MCF 10A (cell line): ENCODE measurements at regions not wholly inside any gene's neighbourhood (a gene's known extent, or its start where the extent isn't known, plus 50 kb on each side); places are given as distances from the start of the nearest gene placed in this dataset.

Experiments
- BruUV-seq: library from RNA; stranded (reverse); fragments of 400-500 nt; replicated peaks from 2 replicates; lab custom pipeline; 2021; lab: Mats Ljungman, UMichigan
- CTCF ChIA-PET: fragments of 300-600 bp; sonication (Branson Sonifier 250); formaldehyde crosslinking; extraction: SDS; loops from one replicate; lab custom pipeline; 2021; ENCODE audit warnings: antibody characterized with exemption, inconsistent platforms; lab: Yijun Ruan, JAX
- POLR2A ChIA-PET: fragments of 300-600, 350-650 bp; sonication (Branson Sonifier 250); formaldehyde crosslinking; extraction: SDS; loops from one replicate; lab custom pipeline; 2020; ENCODE audit warnings: antibody characterized with exemption, inconsistent platforms; lab: Yijun Ruan, JAX
- DNase-seq: peaks from one replicate; pipeline ENCODE4 v3.0.0-alpha.2; 2018; ENCODE audit not compliant: unreplicated experiment
- H3K27ac Mint-ChIP-seq: one replicate; pipeline ENCODE4 v1.8.0; 2022; ENCODE audit warnings: mild to moderate bottlenecking, low read depth, mixed read lengths; ENCODE audit not compliant: unreplicated experiment
- H3K27me3 Mint-ChIP-seq: one replicate; pipeline ENCODE4 v1.8.0; 2022; ENCODE audit warnings: mixed read lengths; ENCODE audit not compliant: insufficient read depth, unreplicated experiment
- H3K36me3 Mint-ChIP-seq: one replicate; pipeline ENCODE4 v1.8.0; 2022; ENCODE audit warnings: mild to moderate bottlenecking, moderate library complexity, mixed read lengths; ENCODE audit not compliant: insufficient read depth, unreplicated experiment
- H3K4me1 Mint-ChIP-seq: one replicate; pipeline ENCODE4 v1.8.0; 2022; ENCODE audit warnings: mixed read lengths; ENCODE audit not compliant: insufficient read depth, unreplicated experiment
- H3K4me3 Mint-ChIP-seq: one replicate; pipeline ENCODE4 v1.8.0; 2022; ENCODE audit warnings: mild to moderate bottlenecking, moderate library complexity, mixed read lengths; ENCODE audit not compliant: unreplicated experiment
- H3K9me3 Mint-ChIP-seq: one replicate; pipeline ENCODE4 v1.8.0; 2022; ENCODE audit warnings: mixed read lengths; ENCODE audit not compliant: unreplicated experiment
- intact Hi-C: fragments of 100-400 bp; cut with micrococcal nuclease; formaldehyde crosslinking; loops from 2 replicates; pipeline ENCODE4 v1.14.1; 2022
- TF ChIP-seq, protein P1 (sequence below): fragments of 200-600 bp; IDR thresholded peaks from one replicate; pipeline ENCODE4 v1.8.0; 2022; ENCODE audit warnings: antibody characterized with exemption, mild to moderate bottlenecking; ENCODE audit not compliant: unreplicated experiment

DNA sequence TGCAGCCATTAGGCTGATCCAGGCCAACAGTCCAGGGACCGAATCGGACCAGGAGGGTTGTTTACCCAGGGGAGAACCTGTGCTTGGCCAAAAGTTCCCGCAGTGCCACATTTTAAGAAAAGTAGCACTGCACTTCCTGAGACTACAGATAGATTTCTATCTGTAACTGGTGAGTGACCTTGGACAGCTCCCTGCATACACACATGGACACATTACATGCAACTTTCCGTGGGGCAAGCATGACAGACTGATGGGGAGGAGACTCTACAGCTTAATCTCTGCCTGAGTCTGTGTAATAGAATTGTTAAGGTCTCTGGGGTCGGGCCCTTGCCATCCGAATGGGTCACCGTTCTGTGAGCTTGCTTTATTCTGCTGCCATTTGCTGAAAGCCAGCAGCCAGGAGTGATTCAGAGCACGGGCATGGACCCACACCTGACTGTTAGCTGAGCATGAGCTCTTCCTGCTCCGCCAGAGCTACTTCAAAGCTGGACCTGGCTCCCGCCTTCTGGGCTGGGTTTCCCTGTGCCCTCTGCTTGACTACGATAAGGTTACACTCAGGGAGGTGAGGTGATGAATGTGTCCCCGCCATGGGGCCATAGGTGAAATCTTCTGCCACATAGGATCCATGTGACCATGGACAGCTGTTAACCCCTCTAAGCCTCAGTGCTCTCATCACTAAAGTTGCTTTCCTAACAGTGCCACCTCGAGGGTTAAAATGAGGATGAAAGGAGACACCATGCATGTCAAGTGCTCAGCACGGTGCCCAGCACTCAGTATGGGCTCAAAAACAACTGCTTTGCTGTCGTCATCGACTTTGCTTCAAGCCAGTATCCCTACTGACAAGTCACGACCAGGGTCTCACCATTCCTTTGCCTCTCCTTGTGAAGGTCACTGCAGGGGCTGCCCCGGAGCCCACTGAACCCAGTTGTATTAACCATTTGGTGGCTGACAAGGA is 200.0 kb downstream of the MELK start:
- no peak overlapping the region for H3K4me3 Mint-ChIP-seq
- no peaks in the 10 kb centered on the region for H3K4me1 Mint-ChIP-seq
- H3K27me3 Mint-ChIP-seq = peaks cover 90% of the 10 kb centered on the region
- no peak overlapping the region for H3K27ac Mint-ChIP-seq
- peak; percentile 46 for DNase-seq
- CTCF ChIA-PET = interaction anchor here (0.5 to 0.6 kb wide), 2 partner anchors 94 to 1904 kb away, joined by 3 to 4 read pairs; no protein-coding TSS in a partner anchor
- POLR2A ChIA-PET = interaction anchor here (0.6 kb wide), 1 partner anchor 16 kb away, joined by 4 read pairs; no protein-coding TSS in a partner anchor
- intact Hi-C loops = loop anchor here (2.0 kb wide), 1 partner anchor 24 kb away; no protein-coding TSS in a partner anchor
- H3K9me3 Mint-ChIP-seq = no peaks in the 10 kb centered on the region
- no TSS peak for BruUV-seq
- TF ChIP-seq, protein P1, sequence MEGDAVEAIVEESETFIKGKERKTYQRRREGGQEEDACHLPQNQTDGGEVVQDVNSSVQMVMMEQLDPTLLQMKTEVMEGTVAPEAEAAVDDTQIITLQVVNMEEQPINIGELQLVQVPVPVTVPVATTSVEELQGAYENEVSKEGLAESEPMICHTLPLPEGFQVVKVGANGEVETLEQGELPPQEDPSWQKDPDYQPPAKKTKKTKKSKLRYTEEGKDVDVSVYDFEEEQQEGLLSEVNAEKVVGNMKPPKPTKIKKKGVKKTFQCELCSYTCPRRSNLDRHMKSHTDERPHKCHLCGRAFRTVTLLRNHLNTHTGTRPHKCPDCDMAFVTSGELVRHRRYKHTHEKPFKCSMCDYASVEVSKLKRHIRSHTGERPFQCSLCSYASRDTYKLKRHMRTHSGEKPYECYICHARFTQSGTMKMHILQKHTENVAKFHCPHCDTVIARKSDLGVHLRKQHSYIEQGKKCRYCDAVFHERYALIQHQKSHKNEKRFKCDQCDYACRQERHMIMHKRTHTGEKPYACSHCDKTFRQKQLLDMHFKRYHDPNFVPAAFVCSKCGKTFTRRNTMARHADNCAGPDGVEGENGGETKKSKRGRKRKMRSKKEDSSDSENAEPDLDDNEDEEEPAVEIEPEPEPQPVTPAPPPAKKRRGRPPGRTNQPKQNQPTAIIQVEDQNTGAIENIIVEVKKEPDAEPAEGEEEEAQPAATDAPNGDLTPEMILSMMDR = no peak
- no peaks in the 10 kb centered on the region for H3K36me3 Mint-ChIP-seq

DNA sequence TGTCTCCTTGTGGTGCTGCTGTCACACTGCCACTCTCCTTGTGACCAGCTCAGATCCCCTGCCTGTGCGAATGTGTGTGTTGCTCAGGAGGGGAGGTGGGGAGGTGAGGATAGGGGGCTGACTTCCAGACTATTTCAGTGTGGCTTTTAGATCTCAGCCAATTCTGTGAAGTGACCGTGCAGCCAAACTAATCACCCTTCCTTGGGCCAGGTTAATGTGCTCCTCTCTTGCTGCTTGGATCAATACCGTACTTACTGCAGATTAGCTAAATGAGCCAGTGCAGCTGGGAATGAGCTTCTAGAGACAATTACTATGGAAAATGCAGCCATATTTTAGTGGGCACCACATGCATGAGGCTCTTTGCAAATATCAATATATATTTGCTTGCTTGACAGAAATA is 206.0 kb downstream of the MELK start:
- H3K27ac Mint-ChIP-seq = no peak overlapping the region
- H3K4me1 Mint-ChIP-seq = peaks cover 12% of the 10 kb centered on the region
- TF ChIP-seq, protein P1 = no peak
- H3K36me3 Mint-ChIP-seq = no peaks in the 10 kb centered on the region
- ChIA-PET CTCF (no interaction called here), POLR2A (no interaction called here)
- no peak for DNase-seq
- intact Hi-C loops = no loop called here
- BruUV-seq = no TSS peak
- no peak overlapping the region for H3K4me3 Mint-ChIP-seq
- H3K27me3 Mint-ChIP-seq = peaks cover 72% of the 10 kb centered on the region
- H3K9me3 Mint-ChIP-seq = no peaks in the 10 kb centered on the region

DNA sequence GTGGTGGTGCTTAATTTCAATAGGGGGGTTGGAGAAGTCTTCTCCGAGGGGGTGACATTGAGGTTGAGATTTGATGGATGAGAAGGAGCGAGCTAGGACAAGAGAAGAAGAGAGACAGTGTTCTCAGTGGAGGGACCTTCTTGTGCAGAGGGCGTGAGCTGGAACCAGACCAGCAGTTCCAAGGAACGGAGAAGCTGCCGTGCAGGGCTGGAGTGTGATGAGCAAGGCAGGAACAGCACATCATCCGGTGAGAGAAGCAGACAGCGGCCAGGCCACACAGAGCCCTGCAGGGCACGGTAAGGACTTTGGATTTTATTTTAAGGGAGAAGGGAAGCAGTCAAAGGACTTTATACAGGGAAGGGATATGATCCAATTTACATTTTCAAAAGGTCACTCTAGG is 206.9 kb downstream of the MELK start:
- intact Hi-C loops = no loop called here
- Mint-ChIP-seq H3K4me3 (no peak overlapping the region), H3K27me3 (peaks cover 76% of the 10 kb centered on the region), H3K27ac (no peak overlapping the region), H3K36me3 (no peaks in the 10 kb centered on the region), H3K9me3 (no peaks in the 10 kb centered on the region), H3K4me1 (peaks cover 12% of the 10 kb centered on the region)
- ChIA-PET POLR2A (no interaction called here), CTCF (no interaction called here)
- no TSS peak for BruUV-seq
- TF ChIP-seq, protein P1 = no peak
- no peak for DNase-seq

DNA sequence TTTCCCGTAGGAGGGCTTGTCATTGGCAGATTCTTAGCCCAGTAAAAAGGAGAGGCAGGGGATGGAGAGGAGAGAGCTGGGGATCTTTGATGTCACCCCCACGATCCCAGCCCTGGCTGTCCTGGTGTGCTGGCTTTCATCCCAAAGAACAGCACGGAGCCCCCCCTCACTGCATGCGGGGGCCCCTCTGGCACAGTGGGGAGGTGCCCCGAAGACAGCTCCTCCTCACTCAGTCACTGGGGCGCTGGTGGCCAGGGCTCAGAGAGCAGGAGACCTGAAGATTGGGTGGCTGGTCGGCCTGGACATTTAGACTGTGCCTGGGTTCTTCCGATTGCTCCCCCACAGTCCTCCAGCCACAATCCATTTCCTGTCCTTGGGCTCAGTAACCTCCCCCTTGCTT is 207.5 kb downstream of the MELK start:
- Mint-ChIP-seq H3K9me3 (no peaks in the 10 kb centered on the region), H3K27me3 (peaks cover 76% of the 10 kb centered on the region), H3K36me3 (no peaks in the 10 kb centered on the region), H3K27ac (no peak overlapping the region), H3K4me3 (no peak overlapping the region), H3K4me1 (peaks cover 12% of the 10 kb centered on the region)
- POLR2A ChIA-PET = no interaction called here
- no TSS peak for BruUV-seq
- no peak for DNase-seq
- intact Hi-C loops = no loop called here
- CTCF ChIA-PET = no interaction called here
- TF ChIP-seq, protein P1 = no peak
